IMR-90 (cell line): ENCODE measurements at regions not wholly inside any gene's neighbourhood (a gene's known extent, or its start where the extent isn't known, plus 50 kb on each side); places are given as distances from the start of the nearest gene placed in this dataset.

Source experiments
- ATAC-seq: fragments of 200-7000 bp; cut with Tn5 transposase; 2 replicates; pipeline ENCODE4 v1.9.1; 2020; ENCODE audit warnings: low read depth, mild to moderate bottlenecking, moderate library complexity
- BruUV-seq: library from RNA; stranded (reverse); fragments of 400-500 nt; replicated peaks from 2 replicates; lab custom pipeline; 2021; lab: Mats Ljungman, UMichigan
- CTCF ChIA-PET: fragments of 300-600 bp; formaldehyde crosslinking; extraction: SDS; loops from one replicate; lab custom pipeline; 2021; ENCODE audit warnings: antibody characterized with exemption; lab: Yijun Ruan, JAX
- POLR2A ChIA-PET: fragments of 300-600 bp; sonication (Branson Sonifier 250); formaldehyde crosslinking; loops from one replicate; lab custom pipeline; 2022; ENCODE audit warnings: antibody characterized with exemption; ENCODE audit not compliant: unreplicated experiment; lab: Charles Lee
- DNase-seq: peaks from one replicate; pipeline ENCODE4 v3.0.0; 2013
- H2AFZ ChIP-seq: replicated peaks from 2 replicates; pipeline ENCODE3; 2013; ENCODE audit warnings: low read length, mild to moderate bottlenecking; ENCODE audit not compliant: poor library complexity
- H2AK5ac ChIP-seq: 2 replicates; pipeline ENCODE4 v1.6.1; 2013; ENCODE audit warnings: low read depth, low read length, inconsistent platforms
- H2AK9ac ChIP-seq: replicated peaks from 2 replicates; pipeline ENCODE3; 2013; ENCODE audit warnings: mild to moderate bottlenecking, low read depth, low read length, moderate library complexity; ENCODE audit not compliant: poor library complexity
- H2BK120ac ChIP-seq: 2 replicates; pipeline ENCODE4 v1.6.1; 2013; ENCODE audit warnings: low read depth, low read length, inconsistent platforms
- H2BK15ac ChIP-seq: 3 replicates; pipeline ENCODE4 v1.6.1; 2013; ENCODE audit warnings: low read depth, low read length, inconsistent platforms
- H2BK20ac ChIP-seq: 2 replicates; pipeline ENCODE4 v1.6.1; 2013; ENCODE audit warnings: low read depth, mild to moderate bottlenecking, inconsistent platforms, low read length, moderate library complexity
- H2BK5ac ChIP-seq: 2 replicates; pipeline ENCODE4 v1.6.1; 2013; ENCODE audit warnings: mild to moderate bottlenecking, low read depth, low read length, inconsistent platforms; ENCODE audit not compliant: poor library complexity, severe bottlenecking
- H3K14ac ChIP-seq: replicated peaks from 2 replicates; pipeline ENCODE4 v1.6.1; 2013; ENCODE audit warnings: low read depth, low read length, inconsistent platforms
- H3K18ac ChIP-seq: 2 replicates; pipeline ENCODE4 v1.6.1; 2013; ENCODE audit warnings: low read depth, low read length, control low read depth
- H3K23ac ChIP-seq: 2 replicates; pipeline ENCODE4 v1.6.1; 2013; ENCODE audit warnings: low read depth, low read length, inconsistent platforms
- H3K27ac ChIP-seq: 2 replicates; pipeline ENCODE4 v1.5.1; 2013; ENCODE audit warnings: mild to moderate bottlenecking, control low read depth, low read length; ENCODE audit not compliant: insufficient read depth
- H3K27me3 ChIP-seq: 2 replicates; pipeline ENCODE4 v1.6.1; 2013; ENCODE audit warnings: low read length; ENCODE audit not compliant: control insufficient read depth, insufficient read depth
- H3K36me3 ChIP-seq: 2 replicates; pipeline ENCODE4 v1.6.1; 2013; ENCODE audit warnings: low read length, mixed read lengths; ENCODE audit not compliant: control insufficient read depth, insufficient read depth
- H3K4ac ChIP-seq: 2 replicates; pipeline ENCODE4 v1.6.1; 2013; ENCODE audit warnings: low read depth, low read length, inconsistent platforms
- H3K4me1 ChIP-seq: 2 replicates; pipeline ENCODE4 v1.6.1; 2013; ENCODE audit warnings: low read length, mixed read lengths; ENCODE audit not compliant: control insufficient read depth, insufficient read depth
- H3K4me2 ChIP-seq: 2 replicates; pipeline ENCODE4 v1.6.1; 2013; ENCODE audit warnings: low read depth, mild to moderate bottlenecking, control low read depth, low read length, moderate library complexity
- H3K4me3 ChIP-seq: 2 replicates; pipeline ENCODE4 v1.5.1; 2013; ENCODE audit warnings: low read depth, mild to moderate bottlenecking, control low read depth, low read length, moderate library complexity; ENCODE audit not compliant: insufficient read depth
- H3K56ac ChIP-seq: 2 replicates; pipeline ENCODE4 v1.6.1; 2013; ENCODE audit warnings: low read length, inconsistent platforms; ENCODE audit not compliant: insufficient read depth; ENCODE audit errors: extremely low read depth
- H3K79me1 ChIP-seq, 2 experiments: 2 replicates each; pipeline ENCODE4 v1.6.1; 2013; ENCODE audit warnings: low read length in 2 of 2, inconsistent platforms in 1 of 2, low read depth in 1 of 2
- H3K9ac ChIP-seq: 2 replicates; pipeline ENCODE4 v1.6.1; 2013; ENCODE audit warnings: low read depth, low read length, control low read depth
- H3K9me1 ChIP-seq: 2 replicates; pipeline ENCODE4 v1.6.1; 2013; ENCODE audit warnings: low read length, inconsistent platforms; ENCODE audit not compliant: insufficient read depth
- H3K9me3 ChIP-seq: 2 replicates; pipeline ENCODE4 v1.6.1; 2013; ENCODE audit warnings: low read length; ENCODE audit not compliant: control insufficient read depth, insufficient read depth
- H4K20me1 ChIP-seq: 2 replicates; pipeline ENCODE4 v1.6.1; 2013; ENCODE audit warnings: low read length, inconsistent platforms; ENCODE audit not compliant: insufficient read depth
- H4K5ac ChIP-seq: 2 replicates; pipeline ENCODE4 v1.6.1; 2013; ENCODE audit warnings: mild to moderate bottlenecking, low read depth, low read length, control low read depth
- H4K8ac ChIP-seq, 2 experiments: 2 replicates each; pipeline ENCODE4 v1.6.1; 2013; ENCODE audit warnings: low read depth in 2 of 2, low read length in 2 of 2, control low read depth in 1 of 2, inconsistent platforms in 1 of 2
- H4K91ac ChIP-seq: 2 replicates; pipeline ENCODE4 v1.6.1; 2013; ENCODE audit warnings: low read depth, low read length, inconsistent platforms; ENCODE audit not compliant: insufficient read depth
- CHD1 ChIP-seq: IDR thresholded peaks from 2 replicates; pipeline ENCODE4 v1.6.1; 2012; ENCODE audit warnings: low read depth, low read length, improper control_type of control experiment
- FOS ChIP-seq: fragments of 150-350 bp; IDR thresholded peaks from 2 replicates; pipeline ENCODE4 v1.6.1; 2016; ENCODE audit warnings: low read depth, low read length
- MAZ ChIP-seq: IDR thresholded peaks from 2 replicates; pipeline ENCODE4 v1.6.1; 2012; ENCODE audit warnings: low read depth, mild to moderate bottlenecking, low read length, improper control_type of control experiment, moderate library complexity, borderline replicate concordance
- POLR2A ChIP-seq: IDR thresholded peaks from 2 replicates; pipeline ENCODE4 v1.6.1; 2012; ENCODE audit warnings: mild to moderate bottlenecking, low read depth, low read length
- RFX5 ChIP-seq: IDR thresholded peaks from 2 replicates; pipeline ENCODE4 v1.8.0; 2012; ENCODE audit warnings: low read depth, mild to moderate bottlenecking, low read length, moderate library complexity
- WGBS, 2 experiments: methylation state at CpG; one replicate each; pipeline versions ENCODE4 v1.1.5 to v1.1.7; 2013; ENCODE audit warnings: missing lambda C conversion rate in 2 of 2; ENCODE audit not compliant: insufficient read length in 1 of 2; ENCODE audit errors: extremely low coverage in 2 of 2; 5-methylcytosine and 5-hydroxymethylcytosine counted together
- dilution Hi-C: fragments of 300-500 bp; cut with HindIII; formaldehyde crosslinking; loops from one replicate; pipeline ENCODE4 v1.14.3; 2018; ENCODE audit warnings: low sequenced_read_pairs; ENCODE audit not compliant: unreplicated experiment
- in situ Hi-C: fragments of 300-500 bp; cut with MboI; formaldehyde crosslinking; loops from 3 replicates; pipeline ENCODE4 v1.14.3; 2019; ENCODE audit warnings: low sequenced_read_pairs, inconsistent platforms, mixed read lengths
- intact Hi-C: fragments of 100-400 bp; cut with micrococcal nuclease; formaldehyde crosslinking; loops from 2 replicates; pipeline ENCODE4 v1.10.0; 2022

GRCh38 chr11:54930930-54931329, 224.3 kb downstream of the OR4A5 start:
- Histone ChIP-seq H3K27me3 (no peaks in the 10 kb centered on the region), H3K23ac (no peak overlapping the region), H2AFZ (no peak overlapping the region), H2AK9ac (no peak overlapping the region), H3K14ac (no peak overlapping the region), H3K9me3 (peaks cover 4% of the 10 kb centered on the region), H4K5ac (no peak overlapping the region), H4K8ac (no peak overlapping the region), H2BK5ac (no peak overlapping the region), H2AK5ac (no peak overlapping the region), H3K56ac (no peak overlapping the region), H3K36me3 (no peaks in the 10 kb centered on the region), H3K4me2 (no peak overlapping the region), H3K4me1 (no peaks in the 10 kb centered on the region), H3K18ac (no peak overlapping the region), H2BK15ac (no peak overlapping the region), H3K9ac (no peak overlapping the region), H3K27ac (no peak overlapping the region), H2BK120ac (no peak overlapping the region), H3K79me1 (no peaks in the 10 kb centered on the region), H3K4me3 (no peak overlapping the region), H4K20me1 (no peaks in the 10 kb centered on the region), H4K91ac (no peak overlapping the region), H3K4ac (no peak overlapping the region), H3K9me1 (no peaks in the 10 kb centered on the region), H2BK20ac (no peak overlapping the region)
- in situ Hi-C loops, result no loop called here
- no TSS peak for BruUV-seq
- WGBS, 2 experiments, result 0% methylated on average over 1 of the region's 2 CpGs; no CpG with 5 or more reads in 1 of the 2 experiments
- ChIA-PET CTCF (no interaction called here), POLR2A (no interaction called here)
- intact Hi-C loops, result no loop called here
- TF ChIP-seq CHD1, result no peak
- TF ChIP-seq MAZ, result no peak
- TF ChIP-seq RFX5, result no peak
- TF ChIP-seq POLR2A, result no peak
- no peak for TF ChIP-seq FOS
- DNase-seq, result no peak
- ATAC-seq, result no peak
- dilution Hi-C loops, result no loop called here
